ENCODE measurements at regions not wholly inside any gene's neighbourhood (a gene's known extent, or its start where the extent isn't known, plus 50 kb on each side); places are given as distances from the start of the nearest gene placed in this dataset.

GRCh38 chr4:187004628-187005027 is 281.0 kb upstream of the FAT1 start:
- TF ChIP-seq TAF1 (IDR thresholded peaks at IDR 0.05; ENCODE audit: low read depth) = no peak
- TF ChIP-seq TEAD4 (IDR thresholded peaks at IDR 0.05) = no peak
- no peak for TF ChIP-seq ZBTB7A (IDR thresholded peaks at IDR 0.05; ENCODE audit: low read depth)
- no peak for TF ChIP-seq USF1 (IDR thresholded peaks at IDR 0.05)
- TF ChIP-seq EGR1 (IDR thresholded peaks at IDR 0.05) = no peak
- TF ChIP-seq RAD21 (IDR thresholded peaks at IDR 0.05; ENCODE audit: low read depth) = no peak
- no peak for TF ChIP-seq TCF12 (IDR thresholded peaks at IDR 0.05; ENCODE audit: low read depth)
- no peak for TF ChIP-seq NFIC (IDR thresholded peaks at IDR 0.05)
- no peak for TF ChIP-seq MAX (IDR thresholded peaks at IDR 0.05)
- no peak for TF ChIP-seq YY1 (IDR thresholded peaks at IDR 0.05; ENCODE audit: low read depth)
- no peak for TF ChIP-seq FOXM1 (IDR thresholded peaks at IDR 0.05; ENCODE audit: borderline replicate concordance, low read depth)
- no peak for TF ChIP-seq CREB1 (IDR thresholded peaks at IDR 0.05; ENCODE audit: low read depth)

Data from Ishikawa (cell line).